Esophagus squamous epithelium (tissue), 4 donors: ENCODE measurements at regions not wholly inside any gene's neighbourhood (a gene's known extent, or its start where the extent isn't known, plus 50 kb on each side); places are given as distances from the start of the nearest gene placed in this dataset.

Experiments
- CTCF ChIP-seq, 6 experiments: fragments of 450-650 bp in 4 of 6; fragments of 200-600 bp in 2 of 6; sonication (generic) in 2 of 6; IDR thresholded peaks; one replicate each; pipeline ENCODE4 v1.5.1; 2016 to 2019; ENCODE audit warnings: antibody characterized with exemption in 6 of 6, mild to moderate bottlenecking in 4 of 6, moderate library complexity in 4 of 6
- POLR2A ChIP-seq, 4 donors: fragments of 450-650 bp; IDR thresholded peaks; one replicate each; pipeline ENCODE4 v1.6.1; 2017; ENCODE audit warnings: antibody characterized with exemption in 4 of 4, mild to moderate bottlenecking in 4 of 4, moderate library complexity in 3 of 4

- TF ChIP-seq CTCF (IDR thresholded peaks at IDR 0.05) (no peak), POLR2A (IDR thresholded peaks at IDR 0.05) (no peak)
These were observed 569.1 kb upstream of the GRID2 start for GRCh38 chr4:91734682-91735081.
